Activated T-helper 2 cell treated with anti-CD3 and anti-CD28 coated beads, Interferon-gamma antibody, Interleukin-2, Interleukin-4, amounts not matched to agents 10 μg/mL and 5 μg/mL and 100 μg/mL, durations not matched to agents 14 hours and 24 hours and 36 hours (primary cell): ENCODE measurements at regions not wholly inside any gene's neighbourhood (a gene's known extent, or its start where the extent isn't known, plus 50 kb on each side); places are given as distances from the start of the nearest gene placed in this dataset.

Source experiments
- DNase-seq: peaks from one replicate; pipeline ENCODE4 v3.0.0; 2021; ENCODE audit warnings: low spot score
- H3K27ac Mint-ChIP-seq: one replicate; pipeline ENCODE4 v1.8.0; 2021; ENCODE audit warnings: mixed read lengths
- H3K27me3 Mint-ChIP-seq: one replicate; pipeline ENCODE4 v1.8.0; 2021; ENCODE audit warnings: low read depth, mixed read lengths
- H3K36me3 Mint-ChIP-seq: one replicate; pipeline ENCODE4 v1.8.0; 2021; ENCODE audit warnings: low read depth, mixed read lengths
- H3K4me1 Mint-ChIP-seq: one replicate; pipeline ENCODE4 v1.8.0; 2021; ENCODE audit warnings: low read depth, mixed read lengths
- H3K4me3 Mint-ChIP-seq: one replicate; pipeline ENCODE4 v1.8.0; 2021; ENCODE audit warnings: low read depth, mild to moderate bottlenecking, moderate library complexity, mixed read lengths
- H3K9me3 Mint-ChIP-seq: one replicate; pipeline ENCODE4 v1.8.0; 2021; ENCODE audit warnings: mixed read lengths
- intact Hi-C: fragments of 100-400 bp; cut with micrococcal nuclease; formaldehyde crosslinking; loops from one replicate; pipeline ENCODE4 v1.15.1; 2023

GRCh38 chr2:18899725-18900124 lies 310.4 kb upstream of the NT5C1B start:
- H3K27me3 Mint-ChIP-seq = no peaks in the 10 kb centered on the region
- no peaks in the 10 kb centered on the region for H3K4me1 Mint-ChIP-seq
- H3K9me3 Mint-ChIP-seq = no peaks in the 10 kb centered on the region
- H3K27ac Mint-ChIP-seq = no peak overlapping the region
- intact Hi-C loops = no loop called here
- no peaks in the 10 kb centered on the region for H3K36me3 Mint-ChIP-seq
- no peak overlapping the region for H3K4me3 Mint-ChIP-seq
- no peak for DNase-seq

- no peaks in the 10 kb centered on the region for H3K27me3 Mint-ChIP-seq
- DNase-seq = no peak
- H3K27ac Mint-ChIP-seq = no peak overlapping the region
- intact Hi-C loops = no loop called here
- H3K36me3 Mint-ChIP-seq = no peaks in the 10 kb centered on the region
- no peaks in the 10 kb centered on the region for H3K9me3 Mint-ChIP-seq
- H3K4me1 Mint-ChIP-seq = no peaks in the 10 kb centered on the region
- no peak overlapping the region for H3K4me3 Mint-ChIP-seq
Measured at GRCh38 chr2:18898271-18898670, 308.9 kb upstream of the NT5C1B start.

- H3K36me3 Mint-ChIP-seq = no peaks in the 10 kb centered on the region
- no peak for DNase-seq
- H3K4me1 Mint-ChIP-seq = no peaks in the 10 kb centered on the region
- H3K9me3 Mint-ChIP-seq = no peaks in the 10 kb centered on the region
- intact Hi-C loops = no loop called here
- H3K27ac Mint-ChIP-seq = no peak overlapping the region
- no peaks in the 10 kb centered on the region for H3K27me3 Mint-ChIP-seq
- no peak overlapping the region for H3K4me3 Mint-ChIP-seq
Measured at GRCh38 chr2:18896125-18896764, 306.9 kb upstream of the NT5C1B start.

GRCh38 chr2:18891600-18892345 lies 302.4 kb upstream of the NT5C1B start:
- Mint-ChIP-seq H3K9me3 (no peaks in the 10 kb centered on the region), H3K36me3 (no peaks in the 10 kb centered on the region), H3K27ac (no peak overlapping the region), H3K4me1 (no peaks in the 10 kb centered on the region), H3K27me3 (no peaks in the 10 kb centered on the region), H3K4me3 (no peak overlapping the region)
- intact Hi-C loops = no loop called here
- no peak for DNase-seq

GRCh38 chr2:18889565-18890332 lies 300.4 kb upstream of the NT5C1B start:
- Mint-ChIP-seq H3K27me3 (no peaks in the 10 kb centered on the region), H3K4me1 (no peaks in the 10 kb centered on the region), H3K4me3 (no peak overlapping the region), H3K36me3 (no peaks in the 10 kb centered on the region), H3K9me3 (no peaks in the 10 kb centered on the region), H3K27ac (no peak overlapping the region)
- intact Hi-C loops = no loop called here
- DNase-seq = no peak

- H3K27me3 Mint-ChIP-seq = no peaks in the 10 kb centered on the region
- no peak for DNase-seq
- H3K36me3 Mint-ChIP-seq = no peaks in the 10 kb centered on the region
- H3K9me3 Mint-ChIP-seq = no peaks in the 10 kb centered on the region
- H3K4me3 Mint-ChIP-seq = no peak overlapping the region
- H3K4me1 Mint-ChIP-seq = no peaks in the 10 kb centered on the region
- no peak overlapping the region for H3K27ac Mint-ChIP-seq
- intact Hi-C loops = no loop called here
Measured at GRCh38 chr2:18885457-18885856, 296.1 kb upstream of the NT5C1B start.

- Mint-ChIP-seq H3K36me3 (no peaks in the 10 kb centered on the region), H3K9me3 (no peaks in the 10 kb centered on the region), H3K4me3 (no peak overlapping the region), H3K4me1 (no peaks in the 10 kb centered on the region), H3K27ac (no peak overlapping the region), H3K27me3 (no peaks in the 10 kb centered on the region)
- intact Hi-C loops = no loop called here
- no peak for DNase-seq
Measured at GRCh38 chr2:18883616-18884456, 294.5 kb upstream of the NT5C1B start.

GRCh38 chr2:18871430-18871829 lies 282.1 kb upstream of the NT5C1B start:
- H3K27ac Mint-ChIP-seq = no peak overlapping the region
- intact Hi-C loops = no loop called here
- no peak for DNase-seq

GRCh38 chr2:18870307-18870706 lies 280.9 kb upstream of the NT5C1B start:
- Mint-ChIP-seq H3K4me1 (no peaks in the 10 kb centered on the region), H3K9me3 (no peaks in the 10 kb centered on the region), H3K27ac (no peak overlapping the region), H3K4me3 (no peak overlapping the region), H3K36me3 (no peaks in the 10 kb centered on the region), H3K27me3 (no peaks in the 10 kb centered on the region)
- no peak for DNase-seq
- intact Hi-C loops = no loop called here

More at GRCh38 chr2:18871430-18871829, 282.1 kb upstream of the NT5C1B start:
- Mint-ChIP-seq H3K9me3 (no peaks in the 10 kb centered on the region), H3K36me3 (no peaks in the 10 kb centered on the region), H3K4me1 (no peaks in the 10 kb centered on the region), H3K4me3 (no peak overlapping the region), H3K27me3 (no peaks in the 10 kb centered on the region)

GRCh38 chr2:18861951-18862350 lies 272.6 kb upstream of the NT5C1B start:
- Mint-ChIP-seq H3K27me3 (no peaks in the 10 kb centered on the region), H3K27ac (no peak overlapping the region), H3K9me3 (no peaks in the 10 kb centered on the region), H3K4me1 (no peaks in the 10 kb centered on the region), H3K4me3 (no peak overlapping the region), H3K36me3 (no peaks in the 10 kb centered on the region)
- no peak for DNase-seq
- intact Hi-C loops = no loop called here

- Mint-ChIP-seq H3K9me3 (no peaks in the 10 kb centered on the region), H3K4me1 (no peaks in the 10 kb centered on the region), H3K27me3 (no peaks in the 10 kb centered on the region), H3K4me3 (no peak overlapping the region), H3K27ac (no peak overlapping the region), H3K36me3 (no peaks in the 10 kb centered on the region)
- intact Hi-C loops = no loop called here
- no peak for DNase-seq
Measured at GRCh38 chr2:18860179-18860578, 270.8 kb upstream of the NT5C1B start.

GRCh38 chr2:18856765-18857164 lies 267.4 kb upstream of the NT5C1B start:
- Mint-ChIP-seq H3K9me3 (no peaks in the 10 kb centered on the region), H3K27ac (no peak overlapping the region), H3K4me1 (no peaks in the 10 kb centered on the region), H3K27me3 (peaks cover 4% of the 10 kb centered on the region), H3K36me3 (no peaks in the 10 kb centered on the region), H3K4me3 (no peak overlapping the region)
- intact Hi-C loops = no loop called here
- no peak for DNase-seq
